Psoas muscle (tissue), 7 donors: ENCODE measurements at regions not wholly inside any gene's neighbourhood (a gene's known extent, or its start where the extent isn't known, plus 50 kb on each side); places are given as distances from the start of the nearest gene placed in this dataset.
"Not testable (repeated sequence)": the region's sequence is repeated elsewhere in the genome, so short reads cannot be mapped to it uniquely, and the experiment has no call there.

ENCODE experiments used
- ATAC-seq, 4 donors: fragments of 200-7000 bp; cut with Tn5 transposase; one replicate each; pipeline ENCODE4 v1.9.1; 2020; ENCODE audit warnings: moderate library complexity in 3 of 4, mild to moderate bottlenecking in 2 of 4
- DNase-seq, 2 donors: peaks; one replicate each; pipeline ENCODE4 v3.0.0-alpha.2; 2020
- H3K27ac ChIP-seq: fragments of 200-600 bp; one replicate; pipeline ENCODE4 v1.8.0; 2022
- H3K27me3 ChIP-seq, 3 donors: fragments of 200-600 bp in 1 of 3; one replicate each; pipeline versions ENCODE4 v1.6.1 to v1.8.0; 2013 to 2022; ENCODE audit warnings: low read length in 2 of 3, mild to moderate bottlenecking in 2 of 3, moderate library complexity in 1 of 3; ENCODE audit not compliant: insufficient read depth in 3 of 3
- H3K36me3 ChIP-seq, 2 donors: fragments of 200-600 bp in 1 of 2; one replicate each; pipeline versions ENCODE4 v1.6.1 to v1.8.0; 2013 to 2022; ENCODE audit warnings: low read depth in 1 of 2, mild to moderate bottlenecking in 1 of 2, moderate library complexity in 1 of 2; ENCODE audit not compliant: insufficient read depth in 1 of 2
- H3K4me1 ChIP-seq: fragments of 200-600 bp; one replicate; pipeline ENCODE4 v1.8.0; 2022
- H3K4me3 ChIP-seq: fragments of 200-600 bp; one replicate; pipeline ENCODE4 v1.8.0; 2022; ENCODE audit warnings: mild to moderate bottlenecking
- H3K9me3 ChIP-seq: fragments of 200-600 bp; one replicate; pipeline ENCODE4 v1.8.0; 2022
- WGBS, 3 donors: extraction: QIAGEN DNeasy Blood & Tissue Kit; methylation state at CpG; one replicate each; pipeline versions ENCODE4 v1.1.6 to v1.1.7; 2013; 5-methylcytosine and 5-hydroxymethylcytosine counted together
- intact Hi-C, 2 donors: fragments of 100-400 bp; cut with DNase I; formaldehyde crosslinking; loops; one replicate each; pipeline versions ENCODE4 v1.11.0 to v1.14.2; 2022
- TF ChIP-seq, protein P1 (sequence below): fragments of 200-600 bp; IDR thresholded peaks from one replicate; pipeline ENCODE4 v1.8.0; 2022; ENCODE audit warnings: antibody characterized with exemption
- donor health status: healthy with polysubstance abuse.
- donor health status: DM: no; HTN: no; CAD: no; lungs with moderate emphysema.
- donor health status: Bipolar disorder and iron deficiency.
- donor health status: healthy.
- donor health status: DM: yes; HTN: yes; CAD: no.
- donor health status: DM: no; HTN: no; CAD: no.
- donor health status: DM: yes; HTN: yes; CAD: no.

DNA sequence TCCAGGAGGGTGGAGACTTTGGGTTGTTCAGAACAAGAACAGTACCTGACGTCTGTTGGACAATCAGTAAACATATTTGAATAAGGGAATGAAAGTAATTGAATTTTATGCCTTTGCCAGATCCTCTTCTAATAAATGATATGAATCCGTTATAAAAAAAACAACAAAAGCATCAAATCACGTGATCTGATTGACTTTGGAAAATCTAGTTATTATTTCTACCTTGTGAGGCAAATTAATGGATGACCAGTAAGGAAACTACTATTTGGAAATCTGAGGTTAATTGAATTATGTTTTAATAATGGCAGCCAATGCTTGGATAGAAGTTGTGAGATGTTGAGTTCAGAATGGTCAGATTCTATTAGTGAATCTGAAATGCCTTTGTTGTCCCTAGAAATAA, 399.5 kb downstream of the TFAP2B start:
- no peak overlapping the region for H3K4me3 ChIP-seq
- WGBS, 3 donors, result 82 to 87% (median 85%) methylated on average over 3 of the region's 3 CpGs
- H3K27me3 ChIP-seq, result no peaks in the 10 kb centered on the region
- DNase-seq (no peak), ATAC-seq (no peak)
- no peaks in the 10 kb centered on the region for H3K36me3 ChIP-seq
- no peak overlapping the region for H3K27ac ChIP-seq
- H3K4me1 ChIP-seq, result no peaks in the 10 kb centered on the region
- H3K9me3 ChIP-seq, result no peaks in the 10 kb centered on the region
- intact Hi-C loops, result no loop called here
- TF ChIP-seq, protein P1, sequence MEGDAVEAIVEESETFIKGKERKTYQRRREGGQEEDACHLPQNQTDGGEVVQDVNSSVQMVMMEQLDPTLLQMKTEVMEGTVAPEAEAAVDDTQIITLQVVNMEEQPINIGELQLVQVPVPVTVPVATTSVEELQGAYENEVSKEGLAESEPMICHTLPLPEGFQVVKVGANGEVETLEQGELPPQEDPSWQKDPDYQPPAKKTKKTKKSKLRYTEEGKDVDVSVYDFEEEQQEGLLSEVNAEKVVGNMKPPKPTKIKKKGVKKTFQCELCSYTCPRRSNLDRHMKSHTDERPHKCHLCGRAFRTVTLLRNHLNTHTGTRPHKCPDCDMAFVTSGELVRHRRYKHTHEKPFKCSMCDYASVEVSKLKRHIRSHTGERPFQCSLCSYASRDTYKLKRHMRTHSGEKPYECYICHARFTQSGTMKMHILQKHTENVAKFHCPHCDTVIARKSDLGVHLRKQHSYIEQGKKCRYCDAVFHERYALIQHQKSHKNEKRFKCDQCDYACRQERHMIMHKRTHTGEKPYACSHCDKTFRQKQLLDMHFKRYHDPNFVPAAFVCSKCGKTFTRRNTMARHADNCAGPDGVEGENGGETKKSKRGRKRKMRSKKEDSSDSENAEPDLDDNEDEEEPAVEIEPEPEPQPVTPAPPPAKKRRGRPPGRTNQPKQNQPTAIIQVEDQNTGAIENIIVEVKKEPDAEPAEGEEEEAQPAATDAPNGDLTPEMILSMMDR, result no peak

DNA sequence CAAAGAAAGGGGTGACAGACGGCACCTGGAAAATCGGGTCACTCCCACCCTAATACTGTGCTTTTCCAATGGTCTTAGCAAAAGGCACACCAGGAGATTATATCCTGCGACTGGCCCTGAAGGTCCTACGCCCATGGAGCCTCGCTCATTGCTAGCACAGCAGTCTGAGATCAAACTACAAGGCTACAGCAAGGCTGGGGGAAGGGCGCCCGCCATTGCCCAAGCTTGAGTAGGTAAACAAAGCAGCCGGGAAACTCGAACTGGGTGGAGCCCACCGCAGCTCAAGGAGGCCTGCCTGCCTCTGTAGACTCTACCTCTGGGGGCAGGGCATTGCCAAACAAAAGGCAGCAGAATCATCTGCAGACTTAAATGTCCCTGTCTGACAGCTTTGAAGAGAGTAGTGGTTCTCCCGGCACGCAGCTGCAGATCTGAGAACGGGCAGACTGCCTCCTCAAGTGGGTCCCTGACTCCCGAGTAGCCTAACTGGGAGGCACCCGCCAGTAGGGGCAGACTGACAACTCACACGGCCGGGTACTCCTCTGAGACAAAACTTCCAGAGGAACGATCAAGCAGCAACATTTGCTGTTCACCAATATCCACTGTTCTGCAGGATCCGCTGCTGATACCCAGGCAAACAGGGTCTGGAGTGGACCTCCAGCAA, 406.0 kb downstream of the TFAP2B start:
- ATAC-seq, H3K27ac ChIP-seq, H3K36me3 ChIP-seq, intact Hi-C loops, H3K4me1 ChIP-seq, H3K4me3 ChIP-seq, H3K9me3 ChIP-seq, H3K27me3 ChIP-seq: not testable (repeated sequence)
- WGBS, 3 donors, result 82 to 87% (median 84%) methylated on average over 17 to 19 of the region's 19 CpGs
- DNase-seq, result peak in 1 of 2 donors; percentile 26

DNA sequence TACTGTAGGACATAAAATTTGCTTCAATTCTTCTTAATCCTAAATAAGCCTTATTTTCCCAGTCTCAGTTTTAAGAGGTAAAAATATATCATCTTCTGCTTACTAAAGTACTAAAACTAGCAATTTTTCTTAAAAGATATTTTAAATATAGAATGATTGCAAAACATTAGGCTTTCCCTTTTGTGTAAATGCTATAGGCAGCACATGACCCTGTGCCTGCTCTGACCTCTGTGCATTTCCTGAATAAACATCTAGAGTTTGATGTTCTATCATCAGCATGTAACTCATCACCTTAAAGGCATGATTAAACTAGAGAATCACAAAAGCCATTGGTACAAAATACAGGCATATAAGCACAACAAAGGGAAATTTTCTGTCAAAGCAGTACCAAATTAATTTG, 422.7 kb downstream of the TFAP2B start:
- H3K9me3 ChIP-seq, result no peaks in the 10 kb centered on the region
- no peak for ATAC-seq

DNA sequence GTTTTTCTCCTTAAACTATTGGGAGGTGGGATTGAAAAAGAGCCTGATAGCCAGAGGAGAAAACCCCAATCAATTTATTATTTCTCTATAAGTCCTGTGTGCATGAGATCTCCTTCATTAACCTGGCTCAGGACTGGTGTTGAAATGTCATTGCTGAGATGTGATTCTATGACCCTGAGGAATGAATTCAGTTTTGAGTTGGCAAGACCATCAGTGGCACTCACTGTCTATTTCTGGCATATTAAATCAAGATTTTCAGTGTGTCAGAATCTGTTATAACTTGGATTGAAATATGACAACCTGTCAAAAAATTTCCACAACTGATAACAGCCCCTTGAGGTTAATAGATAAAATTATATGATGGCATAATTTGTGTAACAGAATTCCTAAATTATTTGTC, 431.1 kb downstream of the TFAP2B start:
- no peak for ATAC-seq
- Histone ChIP-seq H3K4me3 (no peak overlapping the region), H3K9me3 (no peaks in the 10 kb centered on the region), H3K27me3 (no peaks in the 10 kb centered on the region), H3K4me1 (no peaks in the 10 kb centered on the region), H3K27ac (no peak overlapping the region), H3K36me3 (no peaks in the 10 kb centered on the region)
- DNase-seq, result no peak
- TF ChIP-seq, protein P1, result no peak
- intact Hi-C loops, result no loop called here

More for the DNA sequence above, 422.7 kb downstream of the TFAP2B start:
- Histone ChIP-seq H3K4me1 (no peaks in the 10 kb centered on the region), H3K4me3 (no peak overlapping the region), H3K27ac (no peak overlapping the region), H3K36me3 (no peaks in the 10 kb centered on the region), H3K27me3 (no peaks in the 10 kb centered on the region)
- TF ChIP-seq, protein P1, result no peak
- no peak for DNase-seq
- intact Hi-C loops, result no loop called here

DNA sequence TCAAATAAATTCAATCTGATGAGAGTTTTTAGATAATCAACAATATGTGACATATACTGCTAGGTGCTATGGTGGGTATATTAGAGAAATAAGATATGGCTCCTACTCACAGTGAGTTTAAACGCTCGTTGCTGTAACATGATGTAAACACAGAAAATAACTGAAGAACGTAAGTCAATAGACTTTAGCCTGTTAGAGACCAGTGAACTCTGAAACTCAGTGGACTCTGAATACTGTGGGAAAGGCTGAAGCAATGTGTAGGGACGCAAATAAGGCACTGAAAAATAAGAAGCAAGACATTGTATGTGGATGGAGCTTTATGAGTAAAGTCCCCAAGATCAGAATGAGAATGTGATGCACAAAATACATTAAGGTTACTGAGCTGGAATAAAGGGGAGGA, 431.6 kb downstream of the TFAP2B start:
- Histone ChIP-seq H3K4me3 (no peak overlapping the region), H3K9me3 (no peaks in the 10 kb centered on the region), H3K4me1 (no peaks in the 10 kb centered on the region), H3K27me3 (no peaks in the 10 kb centered on the region), H3K27ac (no peak overlapping the region), H3K36me3 (no peaks in the 10 kb centered on the region)
- intact Hi-C loops, result no loop called here
- no peak for ATAC-seq
- TF ChIP-seq, protein P1, result no peak
- no peak for DNase-seq
- WGBS, 3 donors, result 60 to 70% (median 64%) methylated on average over 4 of the region's 4 CpGs
